GM20000 (cell line): ENCODE measurements at regions not wholly inside any gene's neighbourhood (a gene's known extent, or its start where the extent isn't known, plus 50 kb on each side); places are given as distances from the start of the nearest gene placed in this dataset.

Source experiments
- DNase-seq: peaks from one replicate; pipeline ENCODE4 v3.0.0; 2012; ENCODE audit warnings: low spot score
- TF ChIP-seq, protein P1 (sequence below): IDR thresholded peaks from 2 replicates; pipeline ENCODE4 v1.5.1; 2012; ENCODE audit warnings: mild to moderate bottlenecking, control low read depth; ENCODE audit errors: extremely low read depth, missing control alignments

DNA sequence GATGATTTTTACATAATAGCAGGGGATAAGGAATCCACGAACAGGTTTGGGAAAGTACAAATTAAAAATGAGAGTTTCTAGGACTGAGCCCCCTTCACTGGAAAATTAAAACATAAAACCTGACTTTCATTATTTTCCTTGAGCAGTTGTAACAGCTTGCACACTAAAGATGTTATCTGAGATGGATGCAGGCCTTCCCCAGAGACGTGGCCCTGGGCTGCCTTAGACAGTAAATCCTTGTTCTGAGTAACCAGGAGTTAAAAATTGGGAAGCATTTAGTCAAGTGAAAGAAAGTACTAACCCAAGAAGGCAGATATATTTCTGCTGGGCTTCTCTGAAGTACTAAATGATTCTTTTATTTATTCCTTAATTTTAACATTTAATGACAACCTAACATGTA is 432.2 kb upstream of the KIF2B start:
- DNase-seq, result no peak
- TF ChIP-seq, protein P1, sequence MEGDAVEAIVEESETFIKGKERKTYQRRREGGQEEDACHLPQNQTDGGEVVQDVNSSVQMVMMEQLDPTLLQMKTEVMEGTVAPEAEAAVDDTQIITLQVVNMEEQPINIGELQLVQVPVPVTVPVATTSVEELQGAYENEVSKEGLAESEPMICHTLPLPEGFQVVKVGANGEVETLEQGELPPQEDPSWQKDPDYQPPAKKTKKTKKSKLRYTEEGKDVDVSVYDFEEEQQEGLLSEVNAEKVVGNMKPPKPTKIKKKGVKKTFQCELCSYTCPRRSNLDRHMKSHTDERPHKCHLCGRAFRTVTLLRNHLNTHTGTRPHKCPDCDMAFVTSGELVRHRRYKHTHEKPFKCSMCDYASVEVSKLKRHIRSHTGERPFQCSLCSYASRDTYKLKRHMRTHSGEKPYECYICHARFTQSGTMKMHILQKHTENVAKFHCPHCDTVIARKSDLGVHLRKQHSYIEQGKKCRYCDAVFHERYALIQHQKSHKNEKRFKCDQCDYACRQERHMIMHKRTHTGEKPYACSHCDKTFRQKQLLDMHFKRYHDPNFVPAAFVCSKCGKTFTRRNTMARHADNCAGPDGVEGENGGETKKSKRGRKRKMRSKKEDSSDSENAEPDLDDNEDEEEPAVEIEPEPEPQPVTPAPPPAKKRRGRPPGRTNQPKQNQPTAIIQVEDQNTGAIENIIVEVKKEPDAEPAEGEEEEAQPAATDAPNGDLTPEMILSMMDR, result no peak

DNA sequence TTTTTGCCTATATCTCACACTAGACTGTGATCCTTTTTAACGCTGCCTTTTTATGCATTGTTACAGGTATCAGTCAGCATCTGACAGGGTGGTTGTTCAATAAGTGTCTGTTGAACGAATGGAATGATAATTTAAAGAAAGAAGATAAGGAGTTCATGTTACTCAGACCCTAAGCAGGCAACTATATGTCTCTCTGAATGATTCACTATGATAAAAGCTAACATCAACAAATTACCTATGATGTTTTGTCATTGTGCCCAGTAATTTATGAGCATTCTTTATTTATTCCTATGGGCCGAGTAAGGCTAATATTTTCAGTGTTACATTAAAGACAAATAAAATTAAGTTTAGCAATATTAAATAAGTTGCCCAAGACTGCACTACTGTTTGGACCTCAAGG is 435.0 kb upstream of the KIF2B start:
- TF ChIP-seq, protein P1, result no peak
- DNase-seq, result no peak

- TF ChIP-seq, protein P1, result no peak
- no peak for DNase-seq
These were observed 468.8 kb upstream of the KIF2B start for GRCh38 chr17:53353919-53354351.

GRCh38 chr17:53344778-53345177 is 477.9 kb upstream of the KIF2B start:
- TF ChIP-seq, protein P1, result no peak

GRCh38 chr17:53336281-53336680 is 486.4 kb upstream of the KIF2B start:
- DNase-seq, result no peak
- TF ChIP-seq, protein P1, result no peak

More at GRCh38 chr17:53344778-53345177, 477.9 kb upstream of the KIF2B start:
- no peak for DNase-seq

DNA sequence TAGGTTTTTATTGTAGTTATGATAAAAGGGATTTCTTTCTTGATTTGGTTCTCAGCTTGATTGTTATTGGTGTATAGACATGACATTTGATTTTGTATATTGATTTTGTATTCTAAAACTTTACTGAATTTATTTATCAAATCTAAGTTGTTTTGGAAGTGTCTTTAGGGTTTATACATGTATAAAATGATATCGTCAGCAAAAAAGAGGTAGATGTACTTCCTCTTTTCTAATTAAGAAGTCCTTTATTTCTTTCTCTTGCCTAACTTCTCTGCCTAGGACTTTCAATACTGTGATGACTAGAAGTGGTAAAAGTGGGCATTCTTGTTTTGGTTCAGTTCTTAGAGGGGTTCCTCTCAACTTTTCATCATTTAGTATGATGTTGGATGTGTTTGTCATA is 487.3 kb upstream of the KIF2B start:
- no peak for DNase-seq
- TF ChIP-seq, protein P1, result no peak

DNA sequence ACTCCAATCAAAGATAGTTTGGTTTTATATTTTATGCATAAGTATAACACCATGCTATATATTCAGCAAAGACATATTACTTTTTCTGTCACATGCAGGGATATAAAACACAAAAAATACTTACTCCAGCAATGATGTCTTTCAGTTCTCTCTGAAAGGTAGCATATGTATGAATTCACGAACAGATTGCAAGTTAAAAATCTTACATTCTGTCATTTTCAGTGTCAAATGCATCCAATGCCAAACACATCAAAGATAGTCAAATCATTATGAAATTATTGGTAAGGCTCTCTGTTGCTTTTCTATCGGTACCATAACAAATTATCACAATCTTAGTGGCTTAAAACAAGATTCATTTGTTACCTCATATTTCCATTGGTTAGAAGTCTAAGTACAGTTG is 492.0 kb upstream of the KIF2B start:
- TF ChIP-seq, protein P1, result no peak
- no peak for DNase-seq
